ENCODE measurements at regions not wholly inside any gene's neighbourhood (a gene's known extent, or its start where the extent isn't known, plus 50 kb on each side); places are given as distances from the start of the nearest gene placed in this dataset.
"Not testable (repeated sequence)": the region's sequence is repeated elsewhere in the genome, so short reads cannot be mapped to it uniquely, and the experiment has no call there.

- no peak for DNase-seq
These were observed 117.9 kb upstream of the MED14 start for GRCh38 chrX:40853004-40853815.

GRCh38 chrX:40853816-40854123, 118.4 kb upstream of the MED14 start:
- DNase-seq: no peak

- no peak for DNase-seq
These were observed 118.9 kb upstream of the MED14 start for GRCh38 chrX:40854242-40854641.

- no peak for DNase-seq
These were observed 120.1 kb upstream of the MED14 start for GRCh38 chrX:40855411-40855810.

GRCh38 chrX:40855932-40856515, 120.7 kb upstream of the MED14 start:
- no peak for DNase-seq

- DNase-seq: not testable (repeated sequence)
These were observed 126.7 kb upstream of the MED14 start for GRCh38 chrX:40861952-40862554.

- not testable (repeated sequence) for DNase-seq
These were observed 127.9 kb upstream of the MED14 start for GRCh38 chrX:40863260-40863659.

- DNase-seq: no peak
These were observed 128.3 kb upstream of the MED14 start for GRCh38 chrX:40863671-40864070.

GRCh38 chrX:40864972-40865371, 129.6 kb upstream of the MED14 start:
- DNase-seq: no peak

GRCh38 chrX:40866893-40867292, 131.6 kb upstream of the MED14 start:
- DNase-seq: no peak

- no peak for DNase-seq
These were observed 132.0 kb upstream of the MED14 start for GRCh38 chrX:40867352-40867751.

- DNase-seq: no peak
These were observed 133.5 kb upstream of the MED14 start for GRCh38 chrX:40868868-40869267.

GRCh38 chrX:40870982-40871381, 135.6 kb upstream of the MED14 start:
- DNase-seq: not testable (repeated sequence)

GRCh38 chrX:40871385-40872082, 136.2 kb upstream of the MED14 start:
- no peak for DNase-seq

GRCh38 chrX:40872351-40872750, 137.0 kb upstream of the MED14 start:
- DNase-seq: no peak

GRCh38 chrX:40875476-40875875, 140.1 kb upstream of the MED14 start:
- DNase-seq: no peak

GRCh38 chrX:40877887-40878286, 142.5 kb upstream of the MED14 start:
- peak in 3 of 6 experiments; percentile 11 to 52 (median 36) for DNase-seq

GRCh38 chrX:40878766-40879165, 143.4 kb upstream of the MED14 start:
- no peak for DNase-seq

GRCh38 chrX:40879172-40879571, 143.8 kb upstream of the MED14 start:
- not testable (repeated sequence) for DNase-seq

GRCh38 chrX:40880712-40881111, 145.4 kb upstream of the MED14 start:
- DNase-seq: no peak

- no peak for DNase-seq
These were observed 147.8 kb upstream of the MED14 start for GRCh38 chrX:40883021-40883619.

- no peak for DNase-seq
These were observed 150.6 kb upstream of the MED14 start for GRCh38 chrX:40885989-40886388.

GRCh38 chrX:40887476-40887875, 152.1 kb upstream of the MED14 start:
- no peak for DNase-seq
